Adipose tissue (tissue), 3 donors: ENCODE measurements at regions not wholly inside any gene's neighbourhood (a gene's known extent, or its start where the extent isn't known, plus 50 kb on each side); places are given as distances from the start of the nearest gene placed in this dataset.

Experiments
- H3K27ac ChIP-seq: one replicate; pipeline ENCODE4 v1.5.1; 2013; ENCODE audit warnings: low read depth, low read length
- WGBS, 3 donors: extraction: QIAGEN DNeasy Blood & Tissue Kit; methylation state at CpG; one replicate each; pipeline ENCODE4 v1.1.7; 2013; 5-methylcytosine and 5-hydroxymethylcytosine counted together
- donor health status: healthy with polysubstance abuse.
- donor health status: Bipolar disorder and iron deficiency.
- donor health status: healthy.

DNA sequence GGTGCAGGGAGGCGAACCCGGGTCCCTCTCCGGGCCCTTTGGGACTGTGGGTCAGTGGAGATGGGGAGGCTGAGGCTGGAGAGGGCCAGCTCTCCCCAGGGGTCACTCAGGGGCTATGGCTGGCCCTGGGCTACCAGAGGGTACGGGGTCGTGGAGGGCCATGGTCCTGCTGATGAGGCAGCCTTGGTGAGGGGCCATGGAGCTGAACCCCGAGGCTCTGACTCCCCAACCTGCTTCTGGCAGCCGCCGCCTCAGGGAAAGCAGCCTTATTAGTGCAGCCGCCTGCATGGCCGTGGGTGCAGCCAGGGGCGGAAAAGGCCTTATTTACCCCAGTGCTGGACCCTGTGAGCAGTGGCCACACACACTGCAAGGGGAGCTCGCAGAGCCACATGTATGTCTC lies 139.4 kb downstream of the MIAT start:
- no peak overlapping the region for H3K27ac ChIP-seq
- WGBS, 3 donors = 94 to 96% (median 95%) methylated on average over 12 of the region's 12 CpGs

GRCh38 chr22:26797910-26798309 lies 140.5 kb downstream of the MIAT start:
- no peak overlapping the region for H3K27ac ChIP-seq
- 92 to 98% (median 94%) methylated on average over 8 of the region's 8 CpGs for WGBS, 3 donors

- no peak overlapping the region for H3K27ac ChIP-seq
- WGBS, 3 donors = 73 to 83% (median 80%) methylated on average over 19 of the region's 19 CpGs
Observed at GRCh38 chr22:26798462-26799065, 141.2 kb downstream of the MIAT start.

DNA sequence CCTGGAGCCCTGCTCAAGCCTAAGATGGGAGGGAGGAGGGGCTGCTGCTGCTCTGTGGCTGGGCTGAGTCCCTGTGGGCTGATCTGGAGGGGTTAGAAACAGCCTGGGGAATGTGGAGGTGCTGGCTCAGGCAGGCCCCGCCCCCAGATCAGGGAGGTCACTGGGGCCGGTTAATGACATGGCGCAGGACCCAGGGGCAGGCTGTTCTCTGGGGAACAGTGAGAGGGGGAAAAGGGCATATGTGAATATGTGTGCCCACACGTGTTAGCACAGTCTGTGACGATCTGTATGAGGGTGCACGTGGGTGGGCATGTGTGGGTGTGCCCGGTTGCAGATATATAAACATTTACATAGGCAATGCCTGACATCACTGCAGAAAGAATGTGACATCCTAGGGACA lies 143.5 kb downstream of the MIAT start:
- H3K27ac ChIP-seq = no peak overlapping the region
- 50 to 64% (median 54%) methylated on average over 7 of the region's 7 CpGs for WGBS, 3 donors

- 82 to 94% (median 87%) methylated on average over 1 of the region's 1 CpG for WGBS, 3 donors
- no peak overlapping the region for H3K27ac ChIP-seq
Observed at GRCh38 chr22:26801449-26801848, 144.1 kb downstream of the MIAT start.

DNA sequence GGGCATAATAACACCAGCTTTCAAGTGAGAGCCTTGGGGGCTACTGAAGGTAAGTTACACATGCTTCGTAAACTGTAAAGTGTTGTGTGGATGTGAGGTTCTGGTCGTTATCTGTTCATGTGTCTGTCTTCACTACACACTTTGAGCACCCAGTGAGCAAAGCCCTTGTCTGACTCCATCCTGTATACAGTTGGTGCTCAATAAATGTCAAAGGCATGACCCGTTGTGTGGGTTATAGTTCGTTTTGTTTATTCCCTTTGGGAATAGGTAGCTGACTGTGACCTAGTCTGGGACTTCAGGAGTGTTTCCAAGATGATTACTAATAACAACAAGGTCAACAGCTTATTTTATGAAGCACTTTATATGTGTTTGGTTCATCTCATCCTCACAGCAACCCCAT lies 146.9 kb downstream of the MIAT start:
- WGBS, 3 donors = 78 to 85% (median 84%) methylated on average over 4 of the region's 4 CpGs
- no peak overlapping the region for H3K27ac ChIP-seq

DNA sequence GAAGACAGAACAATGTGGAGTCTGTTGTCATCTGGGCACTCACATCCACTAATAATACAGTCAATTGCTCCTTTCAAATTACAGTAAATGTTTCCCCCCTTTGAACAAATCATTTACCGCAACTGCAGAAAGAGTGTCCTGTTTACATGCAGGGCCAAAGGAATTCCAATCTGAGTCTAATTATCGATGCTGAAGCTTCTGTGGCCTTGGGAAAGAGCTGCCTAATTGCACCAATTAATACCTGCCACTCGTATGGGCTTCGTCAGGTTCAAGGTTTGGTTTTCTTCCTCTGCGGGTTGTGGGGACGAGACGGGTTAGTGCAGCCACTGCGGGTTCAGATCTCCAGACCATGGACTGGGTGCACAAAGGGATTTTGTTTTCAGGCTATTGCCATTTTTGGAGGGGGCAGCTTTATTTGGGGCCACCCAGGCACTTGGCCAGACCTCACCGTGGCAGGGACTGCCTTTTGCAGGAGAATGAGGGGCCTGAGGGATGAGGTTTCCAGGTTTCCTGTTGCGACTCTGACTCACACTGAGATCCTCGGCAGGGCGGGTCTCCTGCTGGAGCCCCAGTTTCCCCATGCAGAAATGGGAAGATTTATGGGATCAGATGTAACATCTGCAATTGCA lies 147.6 kb downstream of the MIAT start:
- WGBS, 3 donors = 49 to 70% (median 63%) methylated on average over 12 of the region's 12 CpGs
- no peak overlapping the region for H3K27ac ChIP-seq

DNA sequence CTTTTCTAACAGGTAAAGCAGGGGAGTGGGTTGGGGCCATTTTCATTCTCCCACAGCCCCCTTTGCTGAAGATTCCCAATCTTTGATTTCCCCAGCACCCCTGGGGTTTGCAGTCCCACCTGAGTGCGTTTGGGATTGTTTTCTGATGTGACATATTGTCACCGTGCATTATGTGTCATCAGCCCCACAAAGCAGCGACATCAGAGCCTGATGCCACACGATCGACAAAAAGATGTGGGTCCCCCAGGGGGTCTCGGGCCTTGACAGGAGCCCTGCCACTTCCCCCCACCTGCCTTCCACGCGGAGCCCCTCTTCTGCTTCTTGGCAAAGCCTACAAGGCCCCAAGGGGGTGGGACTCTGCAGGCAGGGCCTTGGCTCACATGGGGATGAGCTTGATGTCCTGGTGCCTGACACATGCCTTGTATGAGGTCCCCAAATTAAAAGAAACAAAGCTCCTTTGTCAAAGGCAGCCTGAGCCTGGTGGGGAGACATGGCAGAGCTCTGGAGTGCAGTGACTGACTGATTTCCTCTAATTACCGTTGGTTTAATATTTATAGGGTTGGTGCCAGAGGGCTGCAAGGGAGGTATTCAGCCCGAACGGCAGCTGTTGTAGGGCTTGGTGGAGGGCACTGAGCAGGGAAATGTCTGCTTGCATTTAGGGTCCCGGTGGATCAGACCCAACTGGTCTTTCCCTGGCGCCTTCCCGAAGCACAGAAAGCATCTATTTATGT lies 149.2 kb downstream of the MIAT start:
- no peak overlapping the region for H3K27ac ChIP-seq
- WGBS, 3 donors = 65 to 90% (median 86%) methylated on average over 14 of the region's 14 CpGs

DNA sequence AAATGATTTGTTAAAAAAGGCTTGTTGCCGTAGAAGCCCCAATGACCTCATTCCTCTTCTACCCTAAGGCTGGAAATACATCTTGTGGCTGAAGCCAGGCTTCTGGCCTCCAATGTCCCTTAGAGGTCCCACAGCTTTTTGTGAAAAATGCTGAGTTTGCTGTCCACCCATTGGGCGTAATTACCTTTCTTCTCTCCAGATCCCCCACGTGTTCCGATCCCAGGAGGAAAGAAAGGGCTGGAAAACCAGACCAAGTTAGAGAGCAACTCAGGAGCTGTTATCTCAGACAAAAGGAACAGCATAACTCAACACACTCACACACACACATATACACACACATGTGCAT lies 154.2 kb downstream of the MIAT start:
- 75 to 87% (median 78%) methylated on average over 4 of the region's 4 CpGs for WGBS, 3 donors
- H3K27ac ChIP-seq = no peak overlapping the region

- no peak overlapping the region for H3K27ac ChIP-seq
Observed at GRCh38 chr22:26812731-26813130, 155.3 kb downstream of the MIAT start.

GRCh38 chr22:26816726-26817125 lies 159.3 kb downstream of the MIAT start:
- no peak overlapping the region for H3K27ac ChIP-seq
- WGBS, 3 donors = 87 to 92% (median 91%) methylated on average over 4 of the region's 4 CpGs

- no peak overlapping the region for H3K27ac ChIP-seq
- 63 to 75% (median 74%) methylated on average over 4 of the region's 4 CpGs for WGBS, 3 donors
Observed at GRCh38 chr22:26817926-26818325, 160.5 kb downstream of the MIAT start.

DNA sequence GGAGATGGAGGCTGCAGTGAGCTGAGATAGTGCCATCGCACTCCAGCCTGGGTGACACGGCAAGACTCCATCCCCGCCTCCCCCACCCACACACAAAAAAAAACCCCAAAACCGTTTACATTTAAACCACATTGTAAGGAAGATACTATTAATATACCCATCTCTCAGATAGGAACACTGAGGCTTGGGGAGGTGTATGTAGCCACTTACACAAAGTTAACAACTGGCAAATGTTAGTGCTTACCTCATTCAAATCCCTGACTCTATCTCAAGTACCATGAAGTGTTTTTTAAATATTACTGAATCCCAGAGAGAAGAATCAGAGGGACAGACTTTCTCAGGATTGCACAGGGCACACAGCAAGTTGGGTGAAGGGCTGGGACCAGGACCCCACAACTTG lies 164.5 kb downstream of the MIAT start:
- H3K27ac ChIP-seq = no peak overlapping the region
- WGBS, 3 donors = 84 to 88% (median 85%) methylated on average over 4 of the region's 4 CpGs

GRCh38 chr22:26822313-26822712 lies 164.9 kb downstream of the MIAT start:
- H3K27ac ChIP-seq = no peak overlapping the region
- 56 to 64% (median 61%) methylated on average over 2 of the region's 2 CpGs for WGBS, 3 donors

GRCh38 chr22:26823966-26824365 lies 166.6 kb downstream of the MIAT start:
- 73 to 85% (median 85%) methylated on average over 6 of the region's 6 CpGs for WGBS, 3 donors

GRCh38 chr22:26825960-26826935 lies 168.9 kb downstream of the MIAT start:
- no peak overlapping the region for H3K27ac ChIP-seq
- 70 to 79% (median 77%) methylated on average over 10 of the region's 10 CpGs for WGBS, 3 donors

More at GRCh38 chr22:26823966-26824365, 166.6 kb downstream of the MIAT start:
- no peak overlapping the region for H3K27ac ChIP-seq

DNA sequence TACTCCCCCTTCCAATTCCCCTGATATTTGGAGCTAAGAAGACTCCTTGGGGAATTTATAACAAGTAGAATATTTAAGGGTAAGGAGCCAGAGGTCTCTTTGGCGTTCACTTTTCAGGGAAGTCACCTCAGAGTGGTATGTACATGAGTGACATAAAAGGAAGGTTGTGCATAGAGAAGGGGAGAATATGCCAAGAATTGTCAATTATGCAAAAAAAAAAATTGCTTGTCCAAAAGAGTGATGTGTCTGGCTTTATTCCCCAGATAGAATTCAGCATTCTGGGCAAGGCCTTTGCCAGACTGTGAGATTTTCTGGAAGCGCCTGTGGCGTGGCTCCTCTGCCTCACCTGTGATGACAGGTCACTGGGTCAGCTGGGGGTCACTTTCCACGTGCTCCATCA lies 170.2 kb downstream of the MIAT start:
- no peak overlapping the region for H3K27ac ChIP-seq
- 79 to 87% (median 83%) methylated on average over 4 of the region's 4 CpGs for WGBS, 3 donors

DNA sequence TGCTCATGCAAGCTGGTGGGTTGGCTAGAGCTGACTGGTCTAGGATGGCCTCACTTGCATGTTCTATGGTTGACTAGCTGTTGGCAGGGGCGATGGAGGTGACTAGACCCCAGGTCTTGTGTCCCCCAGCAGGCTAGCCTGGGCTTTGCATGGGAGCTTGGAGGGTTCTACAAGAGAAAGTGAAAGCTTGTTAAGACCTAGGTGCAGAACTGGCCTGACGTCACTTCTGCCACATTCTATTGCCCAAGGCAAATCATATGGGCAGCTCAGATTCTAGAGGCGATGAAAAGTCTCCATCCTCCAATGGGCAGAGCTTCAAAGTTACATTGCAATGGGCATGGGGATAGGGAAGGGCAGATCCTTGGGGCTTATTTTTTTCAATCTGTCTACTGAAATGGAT lies 170.9 kb downstream of the MIAT start:
- no peak overlapping the region for H3K27ac ChIP-seq
- 86 to 92% (median 90%) methylated on average over 3 of the region's 3 CpGs for WGBS, 3 donors

GRCh38 chr22:26830837-26831236 lies 173.4 kb downstream of the MIAT start:
- no peak overlapping the region for H3K27ac ChIP-seq
- 46 to 66% (median 60%) methylated on average over 4 of the region's 4 CpGs for WGBS, 3 donors
